ENCODE measurements at regions not wholly inside any gene's neighbourhood (a gene's known extent, or its start where the extent isn't known, plus 50 kb on each side); places are given as distances from the start of the nearest gene placed in this dataset.
"Not testable (repeated sequence)": the region's sequence is repeated elsewhere in the genome, so short reads cannot be mapped to it uniquely, and the experiment has no call there.

GRCh38 chr6:37078814-37079213 lies 73.4 kb downstream of the FGD2 start:
- ChIA-PET POLR2A (no interaction called here), CTCF (no interaction called here)
- no peaks in the 10 kb centered on the region for H3K27me3 ChIP-seq (ENCODE audit: control insufficient read depth, insufficient read depth, low read length)
- no peak for TF ChIP-seq CTCF (IDR thresholded peaks at IDR 0.05; ENCODE audit: low read depth, low read length)
- no peak for DNase-seq (ENCODE audit: low read depth, low spot score)
- H3K9me3 ChIP-seq (ENCODE audit: control insufficient read depth, insufficient read depth, low read length), result peaks cover 3% of the 10 kb centered on the region
- no peak overlapping the region for H3K27ac ChIP-seq (ENCODE audit: low read depth, low read length)
- H3K4me3 ChIP-seq (ENCODE audit: low read depth, low read length), result no peak overlapping the region

- H3K4me3 ChIP-seq (ENCODE audit: low read depth, low read length), result no peak overlapping the region
- no peak overlapping the region for H3K27ac ChIP-seq (ENCODE audit: low read depth, low read length)
- peaks cover 3% of the 10 kb centered on the region for H3K9me3 ChIP-seq (ENCODE audit: control insufficient read depth, insufficient read depth, low read length)
- ChIA-PET POLR2A (no interaction called here), CTCF (interaction anchor here (1.6 kb wide), 1 partner anchor 63 kb away, joined by 4 read pairs; no protein-coding TSS in a partner anchor)
- no peak for DNase-seq (ENCODE audit: low read depth, low spot score)
- H3K27me3 ChIP-seq (ENCODE audit: control insufficient read depth, insufficient read depth, low read length), result no peaks in the 10 kb centered on the region
- no peak for TF ChIP-seq CTCF (IDR thresholded peaks at IDR 0.05; ENCODE audit: low read depth, low read length)
Measured at GRCh38 chr6:37081042-37081607, 75.7 kb downstream of the FGD2 start.

GRCh38 chr6:37082390-37083130 lies 77.1 kb downstream of the FGD2 start:
- H3K4me3 ChIP-seq (ENCODE audit: low read depth, low read length), result no peak overlapping the region
- DNase-seq (ENCODE audit: low read depth, low spot score), result no peak
- H3K27ac ChIP-seq (ENCODE audit: low read depth, low read length), result no peak overlapping the region
- no peaks in the 10 kb centered on the region for H3K27me3 ChIP-seq (ENCODE audit: control insufficient read depth, insufficient read depth, low read length)
- ChIA-PET POLR2A (no interaction called here), CTCF (interaction anchor here (1.3 to 1.6 kb wide), 2 partner anchors 29 to 64 kb away, joined by 3 to 4 read pairs; no protein-coding TSS in a partner anchor)
- peaks cover 3% of the 10 kb centered on the region for H3K9me3 ChIP-seq (ENCODE audit: control insufficient read depth, insufficient read depth, low read length)
- no peak for TF ChIP-seq CTCF (IDR thresholded peaks at IDR 0.05; ENCODE audit: low read depth, low read length)

GRCh38 chr6:37083243-37084138 lies 78.0 kb downstream of the FGD2 start:
- DNase-seq (ENCODE audit: low read depth, low spot score), result no peak
- H3K4me3 ChIP-seq (ENCODE audit: low read depth, low read length), result no peak overlapping the region
- TF ChIP-seq CTCF (IDR thresholded peaks at IDR 0.05; ENCODE audit: low read depth, low read length), result no peak
- H3K27me3 ChIP-seq (ENCODE audit: control insufficient read depth, insufficient read depth, low read length), result no peaks in the 10 kb centered on the region
- H3K27ac ChIP-seq (ENCODE audit: low read depth, low read length), result no peak overlapping the region
- CTCF ChIA-PET, result interaction anchor here (0.9 to 1.3 kb wide), 2 partner anchors 30 to 52 kb away, joined by 3 read pairs; no protein-coding TSS in a partner anchor
- POLR2A ChIA-PET, result interaction anchor here (0.9 kb wide), 2 partner anchors 19 to 86 kb away, joined by 4 read pairs; partner anchors contain the start of gene PIM1
- peaks cover 3% of the 10 kb centered on the region for H3K9me3 ChIP-seq (ENCODE audit: control insufficient read depth, insufficient read depth, low read length)

- CTCF ChIA-PET; H3K27me3 ChIP-seq (ENCODE audit: control insufficient read depth, insufficient read depth, low read length); H3K27ac ChIP-seq (ENCODE audit: low read depth, low read length); DNase-seq (ENCODE audit: low read depth, low spot score); H3K4me3 ChIP-seq (ENCODE audit: low read depth, low read length); H3K9me3 ChIP-seq (ENCODE audit: control insufficient read depth, insufficient read depth, low read length): not testable (repeated sequence)
- POLR2A ChIA-PET, result interaction anchor here (0.9 kb wide), 1 partner anchor 85 kb away, joined by 4 read pairs; the partner anchor contains the start of gene PIM1
Measured at GRCh38 chr6:37084665-37085064, 79.2 kb downstream of the FGD2 start.
